Gastrocnemius medialis (tissue), 4 donors: ENCODE measurements at regions not wholly inside any gene's neighbourhood (a gene's known extent, or its start where the extent isn't known, plus 50 kb on each side); places are given as distances from the start of the nearest gene placed in this dataset.

Source experiments
- CTCF ChIP-seq, 5 experiments: fragments of 450-650 bp in 3 of 5; fragments of 200-600 bp in 2 of 5; sonication (generic) in 2 of 5; IDR thresholded peaks in 4 of 5; conservative IDR thresholded peaks in 1 of 5; 1 replicate in 4 of 5; 2 replicates in 1 of 5; pipeline ENCODE4 v1.5.1; 2016 to 2019; ENCODE audit warnings: antibody characterized with exemption in 5 of 5, mild to moderate bottlenecking in 3 of 5, moderate library complexity in 3 of 5
- POLR2A ChIP-seq, 2 donors: fragments of 450-650 bp; IDR thresholded peaks; one replicate each; pipeline ENCODE4 v1.6.1; 2017; ENCODE audit warnings: antibody characterized with exemption in 2 of 2, mild to moderate bottlenecking in 2 of 2, moderate library complexity in 2 of 2

GRCh38 chr12:124663206-124663605 is 95.8 kb upstream of the NCOR2 start:
- no peak for TF ChIP-seq CTCF (IDR thresholded peaks at IDR 0.05 in 4 of 5, conservative IDR thresholded peaks at IDR 0.05 in 1 of 5)
- no peak for TF ChIP-seq POLR2A (IDR thresholded peaks at IDR 0.05)
